WTC11 (cell line): ENCODE measurements at regions not wholly inside any gene's neighbourhood (a gene's known extent, or its start where the extent isn't known, plus 50 kb on each side); places are given as distances from the start of the nearest gene placed in this dataset.
"Not testable (repeated sequence)": the region's sequence is repeated elsewhere in the genome, so short reads cannot be mapped to it uniquely, and the experiment has no call there.

ENCODE experiments used
- FOXP1 ChIP-seq: sonication (generic); formaldehyde crosslinking; IDR thresholded peaks from 2 replicates; pipeline ENCODE4 v1.8.0; 2022; ENCODE audit warnings: missing genetic modification reagents, mild to moderate bottlenecking, moderate library complexity, borderline replicate concordance
- JUN ChIP-seq: sonication (generic); formaldehyde crosslinking; IDR thresholded peaks from 2 replicates; pipeline ENCODE4 v1.8.0; 2023; ENCODE audit warnings: mild to moderate bottlenecking, missing genetic modification reagents
- NFYB ChIP-seq: sonication (generic); formaldehyde crosslinking; conservative IDR thresholded peaks from 2 replicates; pipeline ENCODE4 v1.8.0; 2022; ENCODE audit warnings: low read depth, missing genetic modification reagents
- NR3C1 ChIP-seq: sonication (generic); formaldehyde crosslinking; conservative IDR thresholded peaks from 2 replicates; pipeline ENCODE4 v1.8.1; 2023; ENCODE audit warnings: low read depth, mild to moderate bottlenecking, missing genetic modification reagents
- TEAD4 ChIP-seq: sonication (generic); formaldehyde crosslinking; IDR thresholded peaks from 2 replicates; pipeline ENCODE4 v1.8.0; 2022; ENCODE audit warnings: mild to moderate bottlenecking, missing genetic modification reagents
- ZBTB21 ChIP-seq: sonication (generic); formaldehyde crosslinking; IDR thresholded peaks from 2 replicates; pipeline ENCODE4 v1.8.1; 2023; ENCODE audit warnings: mild to moderate bottlenecking, missing genetic modification reagents, borderline replicate concordance
- ZNF263 ChIP-seq: sonication (generic); formaldehyde crosslinking; IDR thresholded peaks from 2 replicates; pipeline ENCODE4 v1.8.1; 2022; ENCODE audit warnings: low read depth, mild to moderate bottlenecking, moderate library complexity, missing genetic modification reagents
- TF ChIP-seq, protein P1 (sequence below): fragments of 200-600 bp; IDR thresholded peaks from 2 replicates; pipeline ENCODE4 v1.8.0; 2022; ENCODE audit warnings: antibody characterized with exemption
- TF ChIP-seq, protein P2 (sequence below): sonication (generic); formaldehyde crosslinking; IDR thresholded peaks from 2 replicates; pipeline ENCODE4 v1.8.1; 2022; ENCODE audit warnings: low read depth, missing genetic modification reagents, borderline replicate concordance
- TF ChIP-seq, protein P3 (sequence below): sonication (generic); formaldehyde crosslinking; IDR thresholded peaks from 2 replicates; pipeline ENCODE4 v1.8.1; 2023; ENCODE audit warnings: mild to moderate bottlenecking, missing genetic modification reagents
- TF ChIP-seq, protein P4 (sequence below): sonication (generic); formaldehyde crosslinking; IDR thresholded peaks from 2 replicates; pipeline ENCODE4 v1.8.0; 2022; ENCODE audit warnings: mild to moderate bottlenecking, missing genetic modification reagents
- TF ChIP-seq, protein P5 (sequence below): sonication (generic); formaldehyde crosslinking; IDR thresholded peaks from 2 replicates; pipeline ENCODE4 v1.8.1; 2022; ENCODE audit warnings: missing genetic modification reagents, borderline replicate concordance

DNA sequence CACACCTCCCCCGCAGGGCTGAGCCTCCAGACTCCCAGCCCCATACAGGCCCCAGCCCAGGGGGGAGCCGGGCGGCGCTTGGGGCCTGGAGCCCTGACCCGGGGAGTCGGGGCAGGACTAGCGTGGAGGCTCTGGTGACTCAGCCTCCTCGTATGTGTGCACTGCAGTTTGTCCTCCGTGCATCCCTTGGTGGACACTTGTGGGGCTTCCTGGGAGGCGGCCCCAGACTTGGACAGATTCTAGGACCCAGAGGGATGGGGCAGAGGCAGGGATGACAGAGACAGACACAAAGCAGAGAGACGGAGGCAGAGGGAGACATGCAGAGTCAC is 161.6 kb downstream of the TMEM121 start:
- TF ChIP-seq, protein P1, sequence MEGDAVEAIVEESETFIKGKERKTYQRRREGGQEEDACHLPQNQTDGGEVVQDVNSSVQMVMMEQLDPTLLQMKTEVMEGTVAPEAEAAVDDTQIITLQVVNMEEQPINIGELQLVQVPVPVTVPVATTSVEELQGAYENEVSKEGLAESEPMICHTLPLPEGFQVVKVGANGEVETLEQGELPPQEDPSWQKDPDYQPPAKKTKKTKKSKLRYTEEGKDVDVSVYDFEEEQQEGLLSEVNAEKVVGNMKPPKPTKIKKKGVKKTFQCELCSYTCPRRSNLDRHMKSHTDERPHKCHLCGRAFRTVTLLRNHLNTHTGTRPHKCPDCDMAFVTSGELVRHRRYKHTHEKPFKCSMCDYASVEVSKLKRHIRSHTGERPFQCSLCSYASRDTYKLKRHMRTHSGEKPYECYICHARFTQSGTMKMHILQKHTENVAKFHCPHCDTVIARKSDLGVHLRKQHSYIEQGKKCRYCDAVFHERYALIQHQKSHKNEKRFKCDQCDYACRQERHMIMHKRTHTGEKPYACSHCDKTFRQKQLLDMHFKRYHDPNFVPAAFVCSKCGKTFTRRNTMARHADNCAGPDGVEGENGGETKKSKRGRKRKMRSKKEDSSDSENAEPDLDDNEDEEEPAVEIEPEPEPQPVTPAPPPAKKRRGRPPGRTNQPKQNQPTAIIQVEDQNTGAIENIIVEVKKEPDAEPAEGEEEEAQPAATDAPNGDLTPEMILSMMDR = not testable (repeated sequence)
- not testable (repeated sequence) for TF ChIP-seq FOXP1 (CRISPR knock-in tag); ZNF263; NFYB (CRISPR knock-in tag); ZBTB21 (CRISPR knock-in tag); TEAD4 (CRISPR knock-in tag); JUN; NR3C1 (CRISPR knock-in tag)
- TF ChIP-seq, protein P2, sequence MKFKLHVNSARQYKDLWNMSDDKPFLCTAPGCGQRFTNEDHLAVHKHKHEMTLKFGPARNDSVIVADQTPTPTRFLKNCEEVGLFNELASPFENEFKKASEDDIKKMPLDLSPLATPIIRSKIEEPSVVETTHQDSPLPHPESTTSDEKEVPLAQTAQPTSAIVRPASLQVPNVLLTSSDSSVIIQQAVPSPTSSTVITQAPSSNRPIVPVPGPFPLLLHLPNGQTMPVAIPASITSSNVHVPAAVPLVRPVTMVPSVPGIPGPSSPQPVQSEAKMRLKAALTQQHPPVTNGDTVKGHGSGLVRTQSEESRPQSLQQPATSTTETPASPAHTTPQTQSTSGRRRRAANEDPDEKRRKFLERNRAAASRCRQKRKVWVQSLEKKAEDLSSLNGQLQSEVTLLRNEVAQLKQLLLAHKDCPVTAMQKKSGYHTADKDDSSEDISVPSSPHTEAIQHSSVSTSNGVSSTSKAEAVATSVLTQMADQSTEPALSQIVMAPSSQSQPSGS = not testable (repeated sequence)
- TF ChIP-seq, protein P3, sequence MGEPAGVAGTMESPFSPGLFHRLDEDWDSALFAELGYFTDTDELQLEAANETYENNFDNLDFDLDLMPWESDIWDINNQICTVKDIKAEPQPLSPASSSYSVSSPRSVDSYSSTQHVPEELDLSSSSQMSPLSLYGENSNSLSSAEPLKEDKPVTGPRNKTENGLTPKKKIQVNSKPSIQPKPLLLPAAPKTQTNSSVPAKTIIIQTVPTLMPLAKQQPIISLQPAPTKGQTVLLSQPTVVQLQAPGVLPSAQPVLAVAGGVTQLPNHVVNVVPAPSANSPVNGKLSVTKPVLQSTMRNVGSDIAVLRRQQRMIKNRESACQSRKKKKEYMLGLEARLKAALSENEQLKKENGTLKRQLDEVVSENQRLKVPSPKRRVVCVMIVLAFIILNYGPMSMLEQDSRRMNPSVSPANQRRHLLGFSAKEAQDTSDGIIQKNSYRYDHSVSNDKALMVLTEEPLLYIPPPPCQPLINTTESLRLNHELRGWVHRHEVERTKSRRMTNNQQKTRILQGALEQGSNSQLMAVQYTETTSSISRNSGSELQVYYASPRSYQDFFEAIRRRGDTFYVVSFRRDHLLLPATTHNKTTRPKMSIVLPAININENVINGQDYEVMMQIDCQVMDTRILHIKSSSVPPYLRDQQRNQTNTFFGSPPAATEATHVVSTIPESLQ (CRISPR knock-in tag) = not testable (repeated sequence)
- TF ChIP-seq, protein P4, sequence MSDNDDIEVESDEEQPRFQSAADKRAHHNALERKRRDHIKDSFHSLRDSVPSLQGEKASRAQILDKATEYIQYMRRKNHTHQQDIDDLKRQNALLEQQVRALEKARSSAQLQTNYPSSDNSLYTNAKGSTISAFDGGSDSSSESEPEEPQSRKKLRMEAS = not testable (repeated sequence)
- TF ChIP-seq, protein P5, sequence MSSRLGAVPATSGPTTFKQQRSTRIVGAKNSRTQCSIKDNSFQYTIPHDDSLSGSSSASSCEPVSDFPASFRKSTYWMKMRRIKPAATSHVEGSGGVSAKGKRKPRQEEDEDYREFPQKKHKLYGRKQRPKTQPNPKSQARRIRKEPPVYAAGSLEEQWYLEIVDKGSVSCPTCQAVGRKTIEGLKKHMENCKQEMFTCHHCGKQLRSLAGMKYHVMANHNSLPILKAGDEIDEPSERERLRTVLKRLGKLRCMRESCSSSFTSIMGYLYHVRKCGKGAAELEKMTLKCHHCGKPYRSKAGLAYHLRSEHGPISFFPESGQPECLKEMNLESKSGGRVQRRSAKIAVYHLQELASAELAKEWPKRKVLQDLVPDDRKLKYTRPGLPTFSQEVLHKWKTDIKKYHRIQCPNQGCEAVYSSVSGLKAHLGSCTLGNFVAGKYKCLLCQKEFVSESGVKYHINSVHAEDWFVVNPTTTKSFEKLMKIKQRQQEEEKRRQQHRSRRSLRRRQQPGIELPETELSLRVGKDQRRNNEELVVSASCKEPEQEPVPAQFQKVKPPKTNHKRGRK = not testable (repeated sequence)
